Activated T-helper 17 cell treated with anti-CD3 and anti-CD28 coated beads, Interleukin-2, amount 50 U/mL, for 72 hours (primary cell): ENCODE measurements at regions not wholly inside any gene's neighbourhood (a gene's known extent, or its start where the extent isn't known, plus 50 kb on each side); places are given as distances from the start of the nearest gene placed in this dataset.

Source experiments
- ATAC-seq: fragments of 150-1000 bp; cut with Tn5 transposase; replicated peaks from 2 replicates; pipeline ENCODE4 v1.10.0; 2021; ENCODE audit warnings: mild to moderate bottlenecking, moderate library complexity
- H3K27ac Mint-ChIP-seq: one replicate; pipeline ENCODE4 v1.8.0; 2022; ENCODE audit warnings: mixed read lengths
- H3K27me3 Mint-ChIP-seq: one replicate; pipeline ENCODE4 v1.8.0; 2022; ENCODE audit warnings: mixed read lengths
- H3K36me3 Mint-ChIP-seq: one replicate; pipeline ENCODE4 v1.8.0; 2022; ENCODE audit warnings: low read depth, mild to moderate bottlenecking, mixed read lengths
- H3K4me1 Mint-ChIP-seq: one replicate; pipeline ENCODE4 v1.8.0; 2022; ENCODE audit warnings: mixed read lengths
- H3K4me3 Mint-ChIP-seq: one replicate; pipeline ENCODE4 v1.8.0; 2022; ENCODE audit warnings: mild to moderate bottlenecking, mixed read lengths
- H3K9me3 Mint-ChIP-seq: one replicate; pipeline ENCODE4 v1.8.0; 2022; ENCODE audit warnings: mixed read lengths

- ATAC-seq, result no peak
- no peak overlapping the region for H3K4me3 Mint-ChIP-seq
- no peaks in the 10 kb centered on the region for H3K36me3 Mint-ChIP-seq
- H3K27me3 Mint-ChIP-seq, result no peaks in the 10 kb centered on the region
- no peaks in the 10 kb centered on the region for H3K9me3 Mint-ChIP-seq
- no peak overlapping the region for H3K27ac Mint-ChIP-seq
- H3K4me1 Mint-ChIP-seq, result no peaks in the 10 kb centered on the region
Observed at GRCh38 chr12:27382924-27383323, 50.3 kb downstream of the BMAL2 start.

GRCh38 chr12:27383429-27384260, 51.0 kb downstream of the BMAL2 start:
- no peaks in the 10 kb centered on the region for H3K4me1 Mint-ChIP-seq
- no peaks in the 10 kb centered on the region for H3K27me3 Mint-ChIP-seq
- ATAC-seq, result peak; percentile 82
- H3K36me3 Mint-ChIP-seq, result peaks cover 6% of the 10 kb centered on the region
- no peaks in the 10 kb centered on the region for H3K9me3 Mint-ChIP-seq
- H3K4me3 Mint-ChIP-seq, result no peak overlapping the region
- H3K27ac Mint-ChIP-seq, result no peak overlapping the region

GRCh38 chr12:27384261-27384590, 51.6 kb downstream of the BMAL2 start:
- H3K36me3 Mint-ChIP-seq, result peaks cover 6% of the 10 kb centered on the region
- no peak overlapping the region for H3K4me3 Mint-ChIP-seq
- H3K4me1 Mint-ChIP-seq, result no peaks in the 10 kb centered on the region
- H3K9me3 Mint-ChIP-seq, result no peaks in the 10 kb centered on the region
- no peak for ATAC-seq
- no peaks in the 10 kb centered on the region for H3K27me3 Mint-ChIP-seq
- H3K27ac Mint-ChIP-seq, result no peak overlapping the region

- H3K4me3 Mint-ChIP-seq, result no peak overlapping the region
- ATAC-seq, result no peak
- H3K27ac Mint-ChIP-seq, result no peak overlapping the region
- H3K4me1 Mint-ChIP-seq, result no peaks in the 10 kb centered on the region
- H3K9me3 Mint-ChIP-seq, result no peaks in the 10 kb centered on the region
- no peaks in the 10 kb centered on the region for H3K27me3 Mint-ChIP-seq
- peaks cover 6% of the 10 kb centered on the region for H3K36me3 Mint-ChIP-seq
Observed at GRCh38 chr12:27385766-27386564, 53.3 kb downstream of the BMAL2 start.

GRCh38 chr12:27387473-27387872, 54.8 kb downstream of the BMAL2 start:
- Mint-ChIP-seq H3K4me1 (no peaks in the 10 kb centered on the region), H3K36me3 (peaks cover 6% of the 10 kb centered on the region), H3K27ac (no peak overlapping the region), H3K9me3 (no peaks in the 10 kb centered on the region), H3K4me3 (no peak overlapping the region), H3K27me3 (no peaks in the 10 kb centered on the region)
- ATAC-seq, result no peak

GRCh38 chr12:27388650-27389049, 56.0 kb downstream of the BMAL2 start:
- H3K9me3 Mint-ChIP-seq, result no peaks in the 10 kb centered on the region
- H3K4me3 Mint-ChIP-seq, result no peak overlapping the region
- no peak overlapping the region for H3K27ac Mint-ChIP-seq
- peaks cover 3% of the 10 kb centered on the region for H3K27me3 Mint-ChIP-seq
- no peaks in the 10 kb centered on the region for H3K4me1 Mint-ChIP-seq
- ATAC-seq, result no peak
- peaks cover 6% of the 10 kb centered on the region for H3K36me3 Mint-ChIP-seq

- Mint-ChIP-seq H3K27ac (no peak overlapping the region), H3K4me1 (no peaks in the 10 kb centered on the region), H3K36me3 (no peaks in the 10 kb centered on the region), H3K4me3 (no peak overlapping the region), H3K27me3 (peaks cover 3% of the 10 kb centered on the region), H3K9me3 (no peaks in the 10 kb centered on the region)
- no peak for ATAC-seq
Observed at GRCh38 chr12:27394676-27395075, 51.9 kb upstream of the SMCO2 start.

- Mint-ChIP-seq H3K27ac (no peak overlapping the region), H3K4me3 (no peak overlapping the region), H3K4me1 (no peaks in the 10 kb centered on the region), H3K9me3 (no peaks in the 10 kb centered on the region), H3K27me3 (peaks cover 3% of the 10 kb centered on the region), H3K36me3 (no peaks in the 10 kb centered on the region)
- ATAC-seq, result no peak
Observed at GRCh38 chr12:27396216-27396815, 50.2 kb upstream of the SMCO2 start.
